Transverse colon (tissue), 3 donors: ENCODE measurements at regions not wholly inside any gene's neighbourhood (a gene's known extent, or its start where the extent isn't known, plus 50 kb on each side); places are given as distances from the start of the nearest gene placed in this dataset.

Experiments
- EP300 ChIP-seq: sonication (generic); formaldehyde crosslinking; IDR thresholded peaks from one replicate; pipeline ENCODE4 v1.6.1; 2017; ENCODE audit warnings: antibody characterized with exemption, low read depth
- POLR2A ChIP-seq: fragments of 450-650 bp; IDR thresholded peaks from one replicate; pipeline ENCODE4 v1.6.1; 2016; ENCODE audit warnings: antibody characterized with exemption, mild to moderate bottlenecking, moderate library complexity
- TF ChIP-seq, protein P1 (sequence below), 5 experiments: fragments of 200-600 bp in 3 of 5; fragments of 450-650 bp in 2 of 5; sonication (generic) in 3 of 5; IDR thresholded peaks; 1 replicate in 2 of 5; 2 replicates in 3 of 5; pipeline ENCODE4 v1.5.1; 2016 to 2017; ENCODE audit warnings: antibody characterized with exemption in 5 of 5, inconsistent platforms in 3 of 5, mild to moderate bottlenecking in 2 of 5, moderate library complexity in 1 of 5

- TF ChIP-seq POLR2A = no peak
- TF ChIP-seq, protein P1, sequence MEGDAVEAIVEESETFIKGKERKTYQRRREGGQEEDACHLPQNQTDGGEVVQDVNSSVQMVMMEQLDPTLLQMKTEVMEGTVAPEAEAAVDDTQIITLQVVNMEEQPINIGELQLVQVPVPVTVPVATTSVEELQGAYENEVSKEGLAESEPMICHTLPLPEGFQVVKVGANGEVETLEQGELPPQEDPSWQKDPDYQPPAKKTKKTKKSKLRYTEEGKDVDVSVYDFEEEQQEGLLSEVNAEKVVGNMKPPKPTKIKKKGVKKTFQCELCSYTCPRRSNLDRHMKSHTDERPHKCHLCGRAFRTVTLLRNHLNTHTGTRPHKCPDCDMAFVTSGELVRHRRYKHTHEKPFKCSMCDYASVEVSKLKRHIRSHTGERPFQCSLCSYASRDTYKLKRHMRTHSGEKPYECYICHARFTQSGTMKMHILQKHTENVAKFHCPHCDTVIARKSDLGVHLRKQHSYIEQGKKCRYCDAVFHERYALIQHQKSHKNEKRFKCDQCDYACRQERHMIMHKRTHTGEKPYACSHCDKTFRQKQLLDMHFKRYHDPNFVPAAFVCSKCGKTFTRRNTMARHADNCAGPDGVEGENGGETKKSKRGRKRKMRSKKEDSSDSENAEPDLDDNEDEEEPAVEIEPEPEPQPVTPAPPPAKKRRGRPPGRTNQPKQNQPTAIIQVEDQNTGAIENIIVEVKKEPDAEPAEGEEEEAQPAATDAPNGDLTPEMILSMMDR (IDR thresholded peaks at IDR 0.05) = no peak
- no peak for TF ChIP-seq EP300
Measured at GRCh38 chr12:20250761-20251160, 117.6 kb upstream of the PDE3A start.
